HG02798 (cell line): ENCODE measurements at regions not wholly inside any gene's neighbourhood (a gene's known extent, or its start where the extent isn't known, plus 50 kb on each side); places are given as distances from the start of the nearest gene placed in this dataset.
"Not testable (repeated sequence)": the region's sequence is repeated elsewhere in the genome, so short reads cannot be mapped to it uniquely, and the experiment has no call there.

Experiments used
- ATAC-seq: cut with Tn5 transposase; IDR thresholded peaks from one replicate; pipeline ENCODE4 v1.9.1; 2021; ENCODE audit warnings: mild to moderate bottlenecking; ENCODE audit not compliant: unreplicated experiment, poor library complexity

- ATAC-seq, result no peak
Measured at GRCh38 chr14:71451501-71451900, 480.7 kb upstream of the RGS6 start.

GRCh38 chr14:71452539-71452938 is 479.7 kb upstream of the RGS6 start:
- no peak for ATAC-seq

- ATAC-seq, result no peak
Measured at GRCh38 chr14:71452987-71453386, 479.2 kb upstream of the RGS6 start.

GRCh38 chr14:71454010-71454409 is 478.2 kb upstream of the RGS6 start:
- no peak for ATAC-seq

GRCh38 chr14:71454513-71455332 is 477.5 kb upstream of the RGS6 start:
- ATAC-seq, result no peak

GRCh38 chr14:71460091-71460490 is 472.1 kb upstream of the RGS6 start:
- no peak for ATAC-seq

- not testable (repeated sequence) for ATAC-seq
Measured at GRCh38 chr14:71461617-71462016, 470.6 kb upstream of the RGS6 start.

- no peak for ATAC-seq
Measured at GRCh38 chr14:71463807-71464206, 468.4 kb upstream of the RGS6 start.

- ATAC-seq, result no peak
Measured at GRCh38 chr14:71464840-71465239, 467.4 kb upstream of the RGS6 start.

GRCh38 chr14:71465316-71465715 is 466.9 kb upstream of the RGS6 start:
- no peak for ATAC-seq

GRCh38 chr14:71466251-71466650 is 466.0 kb upstream of the RGS6 start:
- no peak for ATAC-seq

GRCh38 chr14:71466946-71467345 is 465.3 kb upstream of the RGS6 start:
- ATAC-seq, result no peak

- no peak for ATAC-seq
Measured at GRCh38 chr14:71467361-71467811, 464.8 kb upstream of the RGS6 start.

- no peak for ATAC-seq
Measured at GRCh38 chr14:71468701-71469100, 463.5 kb upstream of the RGS6 start.

GRCh38 chr14:71469643-71470335 is 462.4 kb upstream of the RGS6 start:
- ATAC-seq, result no peak

- no peak for ATAC-seq
Measured at GRCh38 chr14:71471634-71472355, 460.4 kb upstream of the RGS6 start.

GRCh38 chr14:71472356-71473340 is 459.6 kb upstream of the RGS6 start:
- no peak for ATAC-seq

GRCh38 chr14:71473843-71474242 is 458.4 kb upstream of the RGS6 start:
- no peak for ATAC-seq

GRCh38 chr14:71474301-71475265 is 457.6 kb upstream of the RGS6 start:
- ATAC-seq, result no peak
